K562 (cell line): ENCODE measurements at regions not wholly inside any gene's neighbourhood (a gene's known extent, or its start where the extent isn't known, plus 50 kb on each side); places are given as distances from the start of the nearest gene placed in this dataset.

Experiments
- ATAC-seq: fragments of 200-7000 bp; cut with Tn5 transposase; 3 replicates; pipeline ENCODE4 v1.9.1; 2020; ENCODE audit warnings: moderate library complexity
- BruUV-seq: library from RNA; stranded (reverse); fragments of 400-500 nt; replicated peaks from 2 replicates; lab custom pipeline; 2021; lab: Mats Ljungman, UMichigan
- CTCF ChIA-PET: fragments of 300-600 bp; formaldehyde crosslinking; extraction: SDS; loops from one replicate; lab custom pipeline; 2021; ENCODE audit warnings: low intra/inter-chr PET ratio; lab: Yijun Ruan, JAX
- POLR2A ChIA-PET: fragments of 300-600, 350-650 bp; sonication (Branson Sonifier 250); formaldehyde crosslinking; extraction: SDS; loops from one replicate; lab custom pipeline; 2021; ENCODE audit warnings: antibody characterized with exemption, inconsistent platforms; lab: Yijun Ruan, JAX
- DNase-seq, 4 experiments: peaks; one replicate each; pipeline versions ENCODE4 v3.0.0 to v3.0.0-alpha.2; 2011 to 2018; ENCODE audit warnings: low spot score in 3 of 4, mixed read lengths in 3 of 4; ENCODE audit errors: extremely low read depth in 1 of 4
- FAIRE-seq: peaks from 2 replicates; lab custom pipeline; 2011; peaks lifted over from hg19 to GRCh38; lab: Jason Lieb, UNC
- H2AFZ ChIP-seq: 2 replicates; pipeline ENCODE4 v1.6.0; 2011; ENCODE audit warnings: low read depth, low read length, control low read depth, inconsistent platforms
- H3K27ac ChIP-seq: fragments of 200-600 bp; 3 replicates; pipeline ENCODE4 v1.8.0; 2011; ENCODE audit warnings: low read depth, mild to moderate bottlenecking, control low read depth, inconsistent platforms, low read length, moderate library complexity, mixed read lengths; ENCODE audit errors: extremely low read depth
- H3K27me3 ChIP-seq, 2 experiments: fragments of 300-600 bp in 1 of 2; 2 replicates in 1 of 2; 3 replicates in 1 of 2; pipeline versions ENCODE4 v1.6.0 to v1.8.0; 2011; ENCODE audit warnings: inconsistent platforms in 2 of 2, low read length in 2 of 2, mild to moderate bottlenecking in 1 of 2, mixed read lengths in 1 of 2, moderate library complexity in 1 of 2; ENCODE audit not compliant: control insufficient read depth in 2 of 2, insufficient read depth in 2 of 2
- H3K36me3 ChIP-seq: fragments of 300-600 bp; 3 replicates; pipeline ENCODE4 v1.8.0; 2011; ENCODE audit warnings: mild to moderate bottlenecking, low read length, inconsistent platforms; ENCODE audit not compliant: control insufficient read depth, insufficient read depth
- H3K4me1 ChIP-seq, 2 experiments: fragments of 200-600 bp in 1 of 2; replicated peaks in 1 of 2; 2 replicates in 1 of 2; 3 replicates in 1 of 2; pipeline versions ENCODE4 v1.5.1 to v1.8.0; 2011; ENCODE audit warnings: inconsistent platforms in 2 of 2, low read length in 2 of 2, mild to moderate bottlenecking in 1 of 2, mixed read lengths in 1 of 2, moderate library complexity in 1 of 2; ENCODE audit not compliant: control insufficient read depth in 2 of 2, insufficient read depth in 2 of 2
- H3K4me2 ChIP-seq: 2 replicates; pipeline ENCODE4 v1.6.1; 2011; ENCODE audit warnings: low read length, control low read depth, inconsistent platforms, mixed read lengths; ENCODE audit not compliant: insufficient read depth
- H3K4me3 ChIP-seq: fragments of 200-600 bp; sonication (generic), shearing (Covaris generic); 2 replicates; pipeline ENCODE4 v1.5.1; 2016; ENCODE audit warnings: control low read depth, inconsistent platforms
- H3K79me2 ChIP-seq: fragments of 200-600 bp; 3 replicates; pipeline ENCODE4 v1.8.0; 2011; ENCODE audit warnings: low read length, inconsistent platforms; ENCODE audit not compliant: control insufficient read depth, insufficient read depth
- H3K9ac ChIP-seq, 2 experiments: 2 replicates each; pipeline versions ENCODE4 v1.6.0 to v1.6.1; 2011; ENCODE audit warnings: low read depth in 2 of 2, low read length in 2 of 2, control low read depth in 1 of 2, inconsistent platforms in 1 of 2, mild to moderate bottlenecking in 1 of 2, mixed read lengths in 1 of 2; ENCODE audit not compliant: insufficient read depth in 1 of 2
- H3K9me1 ChIP-seq: one replicate; pipeline ENCODE4 v1.6.0; 2011; ENCODE audit warnings: inconsistent platforms, mild to moderate bottlenecking, low read length, moderate library complexity; ENCODE audit not compliant: control insufficient read depth, insufficient read depth
- H3K9me3 ChIP-seq: replicated peaks from 2 replicates; pipeline ENCODE4 v1.5.1; 2011; ENCODE audit warnings: low read depth, low read length, inconsistent platforms; ENCODE audit not compliant: control insufficient read depth, insufficient read depth
- H4K20me1 ChIP-seq: replicated peaks from 2 replicates; pipeline ENCODE4 v1.6.1; 2011; ENCODE audit warnings: low read length, inconsistent platforms, mixed read lengths; ENCODE audit not compliant: control insufficient read depth, insufficient read depth
- HNRNPH1 ChIP-seq: fragments of 200-400 bp; formaldehyde crosslinking; optimal IDR thresholded peaks from 2 replicates; pipeline ENCODE3; 2017; ENCODE audit warnings: low read depth, mild to moderate bottlenecking, low read length, moderate library complexity
- MNT ChIP-seq, 2 experiments: fragments of 450-650 bp; conservative IDR thresholded peaks; 2 replicates each; pipeline ENCODE4 v1.6.1; 2017; ENCODE audit warnings: mild to moderate bottlenecking in 2 of 2, moderate library complexity in 2 of 2
- ZNF165 ChIP-seq: fragments of 250-450 bp; sonication (Bioruptor Pico); IDR thresholded peaks from 2 replicates; pipeline ENCODE4 v1.4.0; 2020; ENCODE audit warnings: borderline replicate concordance
- ZNF696 ChIP-seq: fragments of 250-450 bp; sonication (Bioruptor Pico); conservative IDR thresholded peaks from 2 replicates; pipeline ENCODE4 v1.4.0; 2020; ENCODE audit warnings: mild to moderate bottlenecking, moderate library complexity
- ZNF77 ChIP-seq: fragments of 250-450 bp; sonication (Bioruptor Pico); IDR thresholded peaks from 2 replicates; pipeline ENCODE4 v1.5.0; 2020
- ZSCAN32 ChIP-seq: fragments of 450-650 bp; formaldehyde crosslinking; IDR thresholded peaks from 2 replicates; pipeline ENCODE4 v1.4.0; 2020; ENCODE audit warnings: mild to moderate bottlenecking, moderate library complexity
- WGBS: fragments of 100-300 bp; shearing (Covaris generic); methylation state at CpG from one replicate; pipeline ENCODE4 v1.1.6; 2016; ENCODE audit warnings: low coverage, mixed read lengths; ENCODE audit not compliant: insufficient coverage; ENCODE audit errors: missing lambda C conversion rate; 5-methylcytosine and 5-hydroxymethylcytosine counted together
- in situ Hi-C: fragments of 300-500 bp; cut with MboI; formaldehyde crosslinking; loops from 4 replicates; pipeline ENCODE4 v1.15.0; 2018; ENCODE audit warnings: inconsistent platforms, mixed read lengths
- intact Hi-C: fragments of 100-400 bp; cut with micrococcal nuclease; formaldehyde crosslinking; loops from 2 replicates; pipeline ENCODE4 v1.14.2; 2022
- TF ChIP-seq, protein P1 (sequence below): fragments of 250-450 bp; sonication (Bioruptor Pico); IDR thresholded peaks from 2 replicates; pipeline ENCODE4 v1.8.0; 2022; ENCODE audit warnings: moderate library complexity, mild to moderate bottlenecking, inconsistent platforms

DNA sequence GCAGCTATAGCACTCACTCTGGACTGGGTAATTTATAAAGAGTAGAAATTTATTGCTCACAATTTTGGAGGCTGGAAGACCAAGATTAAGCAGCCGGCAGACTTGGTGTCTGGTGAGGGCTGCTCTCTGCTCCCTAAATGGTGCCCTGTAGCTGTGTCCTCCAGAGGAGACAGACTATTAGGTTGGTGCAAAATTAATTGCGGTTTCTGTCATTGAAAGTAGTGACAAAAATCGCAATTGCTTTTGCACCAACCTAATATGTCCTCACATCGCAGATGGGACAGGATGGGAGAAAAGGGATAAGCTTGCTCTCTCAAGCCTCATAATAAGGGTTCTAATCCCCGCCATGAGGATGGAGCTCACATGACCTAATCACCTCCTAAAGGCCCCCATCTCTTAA lies 258.1 kb upstream of the VCX3A start:
- Histone ChIP-seq H3K27me3 (no peaks in the 10 kb centered on the region), H3K4me1 (no peaks in the 10 kb centered on the region)
- DNase-seq: no peak
- no peak for ATAC-seq
- no TSS peak for BruUV-seq
- POLR2A ChIA-PET: no interaction called here
- TF ChIP-seq ZNF77 (CRISPR knock-in tag) (no peak), MNT (conservative IDR thresholded peaks at IDR 0.05) (no peak), ZNF165 (CRISPR knock-in tag) (no peak), ZNF696 (CRISPR knock-in tag) (no peak), HNRNPH1 (no peak), ZSCAN32 (CRISPR knock-in tag) (no peak)
- TF ChIP-seq, protein P1, sequence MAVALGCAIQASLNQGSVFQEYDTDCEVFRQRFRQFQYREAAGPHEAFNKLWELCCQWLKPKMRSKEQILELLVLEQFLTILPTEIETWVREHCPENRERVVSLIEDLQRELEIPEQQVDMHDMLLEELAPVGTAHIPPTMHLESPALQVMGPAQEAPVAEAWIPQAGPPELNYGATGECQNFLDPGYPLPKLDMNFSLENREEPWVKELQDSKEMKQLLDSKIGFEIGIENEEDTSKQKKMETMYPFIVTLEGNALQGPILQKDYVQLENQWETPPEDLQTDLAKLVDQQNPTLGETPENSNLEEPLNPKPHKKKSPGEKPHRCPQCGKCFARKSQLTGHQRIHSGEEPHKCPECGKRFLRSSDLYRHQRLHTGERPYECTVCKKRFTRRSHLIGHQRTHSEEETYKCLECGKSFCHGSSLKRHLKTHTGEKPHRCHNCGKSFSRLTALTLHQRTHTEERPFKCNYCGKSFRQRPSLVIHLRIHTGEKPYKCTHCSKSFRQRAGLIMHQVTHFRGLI: no peak
- TF ChIP-seq, all 486 proteins: peak for 0
- no peak for FAIRE-seq
- Histone ChIP-seq H2AFZ (no peak overlapping the region), H3K4me3 (no peak overlapping the region), H3K36me3 (no peaks in the 10 kb centered on the region), H4K20me1 (no peaks in the 10 kb centered on the region), H3K4me2 (no peak overlapping the region), H3K9ac (no peak overlapping the region), H3K27ac (no peak overlapping the region), H3K9me3 (no peaks in the 10 kb centered on the region), H3K79me2 (no peaks in the 10 kb centered on the region), H3K9me1 (no peaks in the 10 kb centered on the region)
- in situ Hi-C loops (no loop called here), intact Hi-C loops (no loop called here)
- WGBS: 0% methylated on average over 4 of the region's 5 CpGs
- CTCF ChIA-PET: no interaction called here
